HEK293 (cell line): ENCODE measurements at regions not wholly inside any gene's neighbourhood (a gene's known extent, or its start where the extent isn't known, plus 50 kb on each side); places are given as distances from the start of the nearest gene placed in this dataset.

Source experiments
- CTCF ChIA-PET: fragments of 350-600 bp; formaldehyde crosslinking; extraction: SDS; loops from one replicate; lab custom pipeline; 2021; ENCODE audit warnings: antibody characterized with exemption; lab: Yijun Ruan, JAX
- POLR2A ChIA-PET: fragments of 300-600 bp; formaldehyde crosslinking; extraction: SDS; loops from one replicate; lab custom pipeline; 2020; ENCODE audit warnings: antibody characterized with exemption, inconsistent platforms; lab: Yijun Ruan, JAX
- H3K27ac ChIP-seq: fragments of 200-500 bp; sonication (Bioruptor generic); 2 replicates; pipeline ENCODE4 v1.5.1; 2014; ENCODE audit warnings: low read depth, low read length, control low read depth, inconsistent platforms; ENCODE audit errors: extremely low read depth
- H3K36me3 ChIP-seq, 2 experiments: fragments of 200-500 bp in 1 of 2; sonication (Bioruptor generic) in 1 of 2; 1 replicate in 1 of 2; 2 replicates in 1 of 2; pipeline ENCODE4 v1.5.1; 2014 to 2017; ENCODE audit warnings: inconsistent platforms in 2 of 2, low read length in 2 of 2; ENCODE audit not compliant: control insufficient read depth in 2 of 2, insufficient read depth in 1 of 2
- H3K4me1 ChIP-seq: fragments of 200-500 bp; sonication (Bioruptor generic); 2 replicates; pipeline ENCODE4 v1.5.1; 2014; ENCODE audit warnings: mild to moderate bottlenecking, low read length, inconsistent platforms; ENCODE audit not compliant: control insufficient read depth, insufficient read depth
- H3K4me3 ChIP-seq: 2 replicates; pipeline ENCODE4 v1.5.1; 2011; ENCODE audit warnings: low read depth, mild to moderate bottlenecking, control low read depth, low read length, moderate library complexity
- H3K9me3 ChIP-seq: fragments of 200-500 bp; sonication (Bioruptor generic); 2 replicates; pipeline ENCODE4 v1.5.1; 2014; ENCODE audit warnings: low read depth, low read length, inconsistent platforms; ENCODE audit not compliant: control insufficient read depth, insufficient read depth
- KLF10 ChIP-seq: fragments of 450-650 bp; IDR thresholded peaks from 2 replicates; pipeline ENCODE4 v1.5.1; 2018; ENCODE audit warnings: missing biosample characterization, mild to moderate bottlenecking, missing genetic modification characterization
- OSR2 ChIP-seq: fragments of 450-650 bp; formaldehyde crosslinking; IDR thresholded peaks from 2 replicates; pipeline ENCODE4 v1.5.1; 2016; ENCODE audit warnings: missing biosample characterization, missing genetic modification characterization
- SP3 ChIP-seq: fragments of 450-650 bp; formaldehyde crosslinking; IDR thresholded peaks from 2 replicates; pipeline ENCODE4 v1.5.1; 2016; ENCODE audit warnings: missing biosample characterization, missing genetic modification characterization
- TCF7L2 ChIP-seq: IDR thresholded peaks from 2 replicates; pipeline ENCODE4 v1.6.1; 2011; ENCODE audit warnings: low read depth, mild to moderate bottlenecking, inconsistent platforms, low read length, moderate library complexity, borderline replicate concordance
- YY1 ChIP-seq: fragments of 450-650 bp; formaldehyde crosslinking; IDR thresholded peaks from 2 replicates; pipeline ENCODE4 v1.5.1; 2018; ENCODE audit warnings: missing biosample characterization, missing genetic modification characterization
- ZBTB44 ChIP-seq: fragments of 450-650 bp; IDR thresholded peaks from 2 replicates; pipeline ENCODE4 v1.5.1; 2018; ENCODE audit warnings: missing biosample characterization, mild to moderate bottlenecking, missing genetic modification characterization
- ZBTB49 ChIP-seq: fragments of 450-650 bp; formaldehyde crosslinking; IDR thresholded peaks from 2 replicates; pipeline ENCODE4 v1.5.1; 2016; ENCODE audit warnings: missing biosample characterization, missing genetic modification characterization, low read depth
- ZFHX2 ChIP-seq: fragments of 450-650 bp; formaldehyde crosslinking; conservative IDR thresholded peaks from 2 replicates; pipeline ENCODE4 v1.5.1; 2016; ENCODE audit warnings: missing biosample characterization, missing genetic modification characterization
- ZNF133 ChIP-seq: fragments of 450-650 bp; formaldehyde crosslinking; IDR thresholded peaks from 2 replicates; pipeline ENCODE4 v1.5.1; 2016; ENCODE audit warnings: missing biosample characterization, missing genetic modification characterization
- ZNF140 ChIP-seq: fragments of 450-650 bp; formaldehyde crosslinking; IDR thresholded peaks from 2 replicates; pipeline ENCODE4 v1.5.1; 2016; ENCODE audit warnings: missing biosample characterization, missing genetic modification characterization
- ZNF146 ChIP-seq: fragments of 450-650 bp; formaldehyde crosslinking; IDR thresholded peaks from 2 replicates; pipeline ENCODE4 v1.5.1; 2016; ENCODE audit warnings: missing biosample characterization, missing genetic modification characterization
- ZNF174 ChIP-seq: fragments of 450-650 bp; formaldehyde crosslinking; IDR thresholded peaks from 2 replicates; pipeline ENCODE4 v1.5.0; 2017; ENCODE audit warnings: missing biosample characterization, mild to moderate bottlenecking, missing genetic modification characterization
- ZNF184 ChIP-seq: fragments of 450-650 bp; IDR thresholded peaks from 2 replicates; pipeline ENCODE4 v1.5.1; 2018; ENCODE audit warnings: missing biosample characterization, mild to moderate bottlenecking, missing genetic modification characterization
- ZNF211 ChIP-seq: fragments of 450-650 bp; formaldehyde crosslinking; IDR thresholded peaks from 2 replicates; pipeline ENCODE4 v1.5.1; 2016; ENCODE audit warnings: low read depth, missing biosample characterization, missing genetic modification characterization
- ZNF239 ChIP-seq: fragments of 450-650 bp; formaldehyde crosslinking; IDR thresholded peaks from 2 replicates; pipeline ENCODE4 v1.5.1; 2016; ENCODE audit warnings: missing biosample characterization, missing genetic modification characterization
- ZNF26 ChIP-seq: fragments of 450-650 bp; formaldehyde crosslinking; IDR thresholded peaks from 2 replicates; pipeline ENCODE4 v1.5.1; 2016; ENCODE audit warnings: missing biosample characterization, missing genetic modification characterization
- ZNF335 ChIP-seq: fragments of 450-650 bp; formaldehyde crosslinking; conservative IDR thresholded peaks from 2 replicates; pipeline ENCODE4 v1.5.1; 2016; ENCODE audit warnings: missing biosample characterization, missing genetic modification characterization
- ZNF366 ChIP-seq: fragments of 450-650 bp; formaldehyde crosslinking; conservative IDR thresholded peaks from 2 replicates; pipeline ENCODE4 v1.5.1; 2016; ENCODE audit warnings: missing biosample characterization, missing genetic modification characterization
- ZNF473 ChIP-seq: fragments of 450-650 bp; formaldehyde crosslinking; IDR thresholded peaks from 2 replicates; pipeline ENCODE4 v1.5.1; 2017; ENCODE audit warnings: missing biosample characterization, missing genetic modification characterization
- ZNF501 ChIP-seq: fragments of 450-650 bp; formaldehyde crosslinking; IDR thresholded peaks from 2 replicates; pipeline ENCODE4 v1.5.1; 2016; ENCODE audit warnings: missing biosample characterization, missing genetic modification characterization
- ZNF521 ChIP-seq: fragments of 450-650 bp; formaldehyde crosslinking; IDR thresholded peaks from 2 replicates; pipeline ENCODE4 v1.5.1; 2017; ENCODE audit warnings: missing biosample characterization, mild to moderate bottlenecking, missing genetic modification characterization
- ZNF548 ChIP-seq: fragments of 450-650 bp; formaldehyde crosslinking; IDR thresholded peaks from 2 replicates; pipeline ENCODE4 v1.5.1; 2016; ENCODE audit warnings: missing biosample characterization, missing genetic modification characterization
- ZNF571 ChIP-seq: fragments of 450-650 bp; formaldehyde crosslinking; IDR thresholded peaks from 2 replicates; pipeline ENCODE4 v1.5.0; 2017; ENCODE audit warnings: missing biosample characterization, missing genetic modification characterization
- ZNF621 ChIP-seq: fragments of 450-650 bp; formaldehyde crosslinking; IDR thresholded peaks from 2 replicates; pipeline ENCODE4 v1.5.1; 2017; ENCODE audit warnings: missing biosample characterization, missing genetic modification characterization
- ZNF777 ChIP-seq: fragments of 450-650 bp; formaldehyde crosslinking; IDR thresholded peaks from 2 replicates; pipeline ENCODE4 v1.5.1; 2017; ENCODE audit warnings: missing biosample characterization, missing genetic modification characterization, borderline replicate concordance
- ZNF837 ChIP-seq: fragments of 450-650 bp; formaldehyde crosslinking; IDR thresholded peaks from 2 replicates; pipeline ENCODE4 v1.5.1; 2016; ENCODE audit warnings: missing biosample characterization, missing genetic modification characterization
- ZNF843 ChIP-seq: fragments of 450-650 bp; formaldehyde crosslinking; IDR thresholded peaks from 2 replicates; pipeline ENCODE4 v1.5.1; 2016; ENCODE audit warnings: missing biosample characterization, missing genetic modification characterization

- H3K36me3 ChIP-seq = no peaks in the 10 kb centered on the region
- H3K4me1 ChIP-seq = 0 out of 2 replicates have a peak, but pooled peaks cover 2% of the 10 kb centered on the region
- H3K27ac ChIP-seq = no peak overlapping the region
- no peak overlapping the region for H3K4me3 ChIP-seq
- ChIA-PET POLR2A (no interaction called here), CTCF (interaction anchor here (1.1 to 1.8 kb wide), 3 partner anchors 11 to 506 kb away, joined by 5 to 6 read pairs (median 5); no protein-coding TSS in a partner anchor)
- no peaks in the 10 kb centered on the region for H3K9me3 ChIP-seq
- TF ChIP-seq ZNF843 (no peak), ZNF571 (tag by site-specific recombination) (no peak), ZFHX2 (tag by site-specific recombination) (no peak), ZNF366 (tag by site-specific recombination) (no peak)
Observed at GRCh38 chr12:89023936-89024335, 328.4 kb downstream of the DUSP6 start.

- Histone ChIP-seq H3K4me3 (no peak overlapping the region), H3K36me3 (no peaks in the 10 kb centered on the region), H3K4me1 (0 out of 2 replicates have a peak, but pooled peaks cover 2% of the 10 kb centered on the region), H3K9me3 (no peaks in the 10 kb centered on the region), H3K27ac (no peak overlapping the region)
- ChIA-PET POLR2A (no interaction called here), CTCF (interaction anchor here (0.5 to 3.4 kb wide), 5 partner anchors 437 to 1497 kb away, joined by 3 to 39 read pairs (median 4); partner anchors contain the start of genes GALNT4 and POC1B)
- TF ChIP-seq ZNF174 (tag by site-specific recombination) = no peak
- no peak for TF ChIP-seq YY1 (tag by site-specific recombination)
- TF ChIP-seq ZNF521 (tag by site-specific recombination) = no peak
- no peak for TF ChIP-seq ZNF621 (tag by site-specific recombination)
- TF ChIP-seq ZNF26 = no peak
- TF ChIP-seq ZNF239 = no peak
- no peak for TF ChIP-seq ZNF146 (tag by site-specific recombination)
- TF ChIP-seq TCF7L2 = no peak
- no peak for TF ChIP-seq ZNF184 (tag by site-specific recombination)
- no peak for TF ChIP-seq ZNF473 (tag by site-specific recombination)
- TF ChIP-seq SP3 (tag by site-specific recombination) = no peak
- no peak for TF ChIP-seq ZNF843
- no peak for TF ChIP-seq ZBTB44 (tag by site-specific recombination)
- TF ChIP-seq ZNF501 (tag by site-specific recombination) = no peak
Observed at GRCh38 chr12:89020689-89021088, 331.6 kb downstream of the DUSP6 start.

- Histone ChIP-seq H3K4me1 (0 out of 2 replicates have a peak, but pooled peaks cover 2% of the 10 kb centered on the region), H3K36me3 (no peaks in the 10 kb centered on the region), H3K4me3 (no peak overlapping the region), H3K27ac (no peak overlapping the region), H3K9me3 (no peaks in the 10 kb centered on the region)
- POLR2A ChIA-PET = interaction anchor here (1.5 kb wide), 1 partner anchor 419 kb away, joined by 3 read pairs; no protein-coding TSS in a partner anchor
- CTCF ChIA-PET = interaction anchor here (0.5 to 3.4 kb wide), 17 partner anchors 9 to 980 kb away, joined by 3 to 39 read pairs (median 4); partner anchors contain the start of genes GALNT4 and POC1B
- TF ChIP-seq ZBTB49 (tag by site-specific recombination) = no peak
- TF ChIP-seq ZNF777 (tag by site-specific recombination) = no peak
- TF ChIP-seq KLF10 = no peak
- TF ChIP-seq ZNF133 = no peak
- no peak for TF ChIP-seq ZNF548
- TF ChIP-seq ZNF837 (tag by site-specific recombination) = no peak
- no peak for TF ChIP-seq ZNF335 (tag by site-specific recombination)
- TF ChIP-seq ZNF140 (tag by site-specific recombination) = no peak
- TF ChIP-seq ZNF211 = no peak
- no peak for TF ChIP-seq OSR2 (tag by site-specific recombination)
Observed at GRCh38 chr12:89020121-89020480, 332.2 kb downstream of the DUSP6 start.
